SK-N-SH (cell line): ENCODE measurements at regions not wholly inside any gene's neighbourhood (a gene's known extent, or its start where the extent isn't known, plus 50 kb on each side); places are given as distances from the start of the nearest gene placed in this dataset.

ENCODE experiments used
- CTCF ChIP-seq: fragments of 200-600 bp; sonication (generic); IDR thresholded peaks from 2 replicates; pipeline ENCODE4 v1.6.1; 2017; ENCODE audit warnings: antibody characterized with exemption, mild to moderate bottlenecking, moderate library complexity
- ELF1 ChIP-seq: IDR thresholded peaks from 2 replicates; pipeline ENCODE4 v1.4.0; 2012
- EZH2phosphoT487 ChIP-seq: fragments of 200-600 bp; sonication (generic); IDR thresholded peaks from 2 replicates; pipeline ENCODE4 v1.6.1; 2017; ENCODE audit warnings: low read depth, mixed run types, mild to moderate bottlenecking, antibody characterized with exemption, moderate library complexity, borderline replicate concordance
- FOXJ3 ChIP-seq: sonication (generic); formaldehyde crosslinking; IDR thresholded peaks from 2 replicates; pipeline ENCODE4 v1.5.1; 2020; ENCODE audit warnings: mild to moderate bottlenecking, missing genetic modification reagents
- PBX3 ChIP-seq: IDR thresholded peaks from 2 replicates; pipeline ENCODE4; 2012
- REST ChIP-seq: IDR thresholded peaks from 2 replicates; pipeline ENCODE4 v1.6.1; 2012; ENCODE audit warnings: mild to moderate bottlenecking, low read depth, low read length, moderate library complexity
- TCF12 ChIP-seq: IDR thresholded peaks from 2 replicates; pipeline ENCODE4 v1.4.0; 2012
- USF1 ChIP-seq: IDR thresholded peaks from 2 replicates; pipeline ENCODE4 v1.4.0; 2012; ENCODE audit warnings: low read depth, borderline replicate concordance
- USF2 ChIP-seq: fragments of 150-350 bp; IDR thresholded peaks from 2 replicates; pipeline ENCODE4 v1.6.1; 2017; ENCODE audit warnings: antibody characterized with exemption, low read length, low read depth, borderline replicate concordance
- YY1 ChIP-seq: IDR thresholded peaks from 2 replicates; pipeline ENCODE4 v1.4.0; 2012; ENCODE audit warnings: low read depth, mild to moderate bottlenecking

- peak; percentile 26; the same call in 1 of the 2 replicates for TF ChIP-seq CTCF
- no peak for TF ChIP-seq USF1
- no peak for TF ChIP-seq ELF1
- no peak for TF ChIP-seq REST
- no peak for TF ChIP-seq YY1
- TF ChIP-seq FOXJ3 (CRISPR knock-in tag): no peak
- TF ChIP-seq USF2: no peak
- TF ChIP-seq TCF12: no peak
- no peak for TF ChIP-seq PBX3
- no peak for TF ChIP-seq EZH2phosphoT487
Measured at GRCh38 chr10:6838118-6838517, 258.0 kb upstream of the PRKCQ start.
